ENCODE measurements at regions not wholly inside any gene's neighbourhood (a gene's known extent, or its start where the extent isn't known, plus 50 kb on each side); places are given as distances from the start of the nearest gene placed in this dataset.
"Not testable (repeated sequence)": the region's sequence is repeated elsewhere in the genome, so short reads cannot be mapped to it uniquely, and the experiment has no call there.

- no peak for FAIRE-seq
- DNase-seq (ENCODE audit: low spot score in 2 of 2) = no peak
Observed at GRCh38 chr10:2817940-2818636, 249.3 kb upstream of the PFKP start.

- DNase-seq (ENCODE audit: low spot score in 2 of 2) = no peak
Observed at GRCh38 chr10:2813693-2814092, 253.7 kb upstream of the PFKP start.

GRCh38 chr10:2813286-2813685, 254.1 kb upstream of the PFKP start:
- FAIRE-seq (no peak), DNase-seq (ENCODE audit: low spot score in 2 of 2) (no peak)

More at GRCh38 chr10:2813693-2814092, 253.7 kb upstream of the PFKP start:
- FAIRE-seq = no peak

GRCh38 chr10:2812631-2813030, 254.7 kb upstream of the PFKP start:
- FAIRE-seq (no peak), DNase-seq (ENCODE audit: low spot score in 2 of 2) (no peak)

GRCh38 chr10:2800178-2800577, 267.2 kb upstream of the PFKP start:
- FAIRE-seq = no peak
- DNase-seq (ENCODE audit: low spot score in 2 of 2) = no peak

- FAIRE-seq (no peak), DNase-seq (ENCODE audit: low spot score in 2 of 2) (no peak)
Observed at GRCh38 chr10:2798336-2799022, 268.9 kb upstream of the PFKP start.

GRCh38 chr10:2791774-2792443, 275.4 kb upstream of the PFKP start:
- FAIRE-seq (no peak), DNase-seq (ENCODE audit: low spot score in 2 of 2) (no peak)

- DNase-seq (ENCODE audit: low spot score in 2 of 2) (no peak), FAIRE-seq (no peak)
Observed at GRCh38 chr10:2790396-2791188, 276.8 kb upstream of the PFKP start.

GRCh38 chr10:2786251-2786650, 281.1 kb upstream of the PFKP start:
- FAIRE-seq (no peak), DNase-seq (ENCODE audit: low spot score in 2 of 2) (no peak)

GRCh38 chr10:2784766-2785165, 282.6 kb upstream of the PFKP start:
- no peak for DNase-seq (ENCODE audit: low spot score in 2 of 2)
- no peak for FAIRE-seq

GRCh38 chr10:2782950-2783349, 284.4 kb upstream of the PFKP start:
- DNase-seq (ENCODE audit: low spot score in 2 of 2) (no peak), FAIRE-seq (no peak)

- no peak for DNase-seq (ENCODE audit: low spot score in 2 of 2)
Observed at GRCh38 chr10:2782265-2782664, 285.1 kb upstream of the PFKP start.

GRCh38 chr10:2777666-2778355, 289.5 kb upstream of the PFKP start:
- no peak for DNase-seq (ENCODE audit: low spot score in 2 of 2)
- FAIRE-seq = no peak

More at GRCh38 chr10:2782265-2782664, 285.1 kb upstream of the PFKP start:
- FAIRE-seq = no peak

GRCh38 chr10:2772816-2773631, 294.3 kb upstream of the PFKP start:
- DNase-seq (ENCODE audit: low spot score in 2 of 2) (no peak), FAIRE-seq (no peak)

- DNase-seq (ENCODE audit: low spot score in 2 of 2) (no peak), FAIRE-seq (no peak)
Observed at GRCh38 chr10:2772135-2772534, 295.2 kb upstream of the PFKP start.

GRCh38 chr10:2767293-2767692, 300.1 kb upstream of the PFKP start:
- not testable (repeated sequence) for FAIRE-seq; DNase-seq (ENCODE audit: low spot score in 2 of 2)

- FAIRE-seq (no peak), DNase-seq (ENCODE audit: low spot score in 2 of 2) (no peak)
Observed at GRCh38 chr10:2761971-2762370, 305.4 kb upstream of the PFKP start.

GRCh38 chr10:2761311-2761710, 306.0 kb upstream of the PFKP start:
- FAIRE-seq (no peak), DNase-seq (ENCODE audit: low spot score in 2 of 2) (no peak)

GRCh38 chr10:2760736-2761135, 306.6 kb upstream of the PFKP start:
- DNase-seq (ENCODE audit: low spot score in 2 of 2) = no peak
- no peak for FAIRE-seq

Data from frontal cortex (tissue), 3 donors.